HCT116 (cell line): ENCODE measurements at regions not wholly inside any gene's neighbourhood (a gene's known extent, or its start where the extent isn't known, plus 50 kb on each side); places are given as distances from the start of the nearest gene placed in this dataset.

Experiments
- ATAC-seq: fragments of 200-7000 bp; cut with Tn5 transposase; 2 replicates; pipeline ENCODE4 v1.9.1; 2020; ENCODE audit warnings: mild to moderate bottlenecking, moderate library complexity
- BruUV-seq: library from RNA; stranded (reverse); fragments of 400-500 nt; replicated peaks from 2 replicates; lab custom pipeline; 2021; lab: Mats Ljungman, UMichigan
- CTCF ChIA-PET: fragments of 300-600 bp; sonication (Branson Sonifier 250); formaldehyde crosslinking; loops from one replicate; lab custom pipeline; 2021; ENCODE audit warnings: antibody characterized with exemption; lab: Charles Lee
- POLR2A ChIA-PET: fragments of 300-600, 350-600 bp; sonication (Branson Sonifier 250); formaldehyde crosslinking; loops from one replicate; lab custom pipeline; 2021; ENCODE audit warnings: antibody characterized with exemption; lab: Charles Lee
- RAD21 ChIA-PET, 2 experiments: fragments of 300-600 bp; sonication (Branson Sonifier 250); formaldehyde crosslinking; loops; one replicate each; lab custom pipeline; 2023; ENCODE audit warnings: low total read pairs in 2 of 2; ENCODE audit not compliant: uncharacterized antibody in 2 of 2, unreplicated experiment in 2 of 2, low non-redundant PET in 1 of 2; lab: Charles Lee
- DNase-seq: peaks from one replicate; pipeline ENCODE4 v3.0.0-alpha.2; 2010; ENCODE audit warnings: low read depth, low spot score
- H2AFZ ChIP-seq: fragments of 200-600 bp; shearing (Covaris generic), sonication (generic); 2 replicates; pipeline ENCODE4 v1.6.1; 2017; ENCODE audit warnings: low read depth, mixed run types, mixed read lengths, antibody characterized with exemption, low read length; ENCODE audit not compliant: poor library complexity, severe bottlenecking
- H3K27ac ChIP-seq: 2 replicates; pipeline ENCODE4 v1.5.1; 2012; ENCODE audit warnings: low read depth, low read length
- H3K27me3 ChIP-seq: fragments of 200-600 bp; sonication (generic); 2 replicates; pipeline ENCODE4 v1.6.1; 2016; ENCODE audit warnings: mixed run types, low read length, mixed read lengths; ENCODE audit not compliant: insufficient read depth
- H3K36me3 ChIP-seq, 2 experiments: fragments of 200-500 bp in 1 of 2; fragments of 200-600 bp in 1 of 2; sonication (Bioruptor generic) in 1 of 2; sonication (generic) in 1 of 2; 2 replicates each; pipeline versions ENCODE4 v1.5.1 to v1.6.1; 2014 to 2016; ENCODE audit warnings: low read length in 2 of 2, inconsistent platforms in 1 of 2, mixed read lengths in 1 of 2, mixed run types in 1 of 2; ENCODE audit not compliant: insufficient read depth in 2 of 2, control insufficient read depth in 1 of 2
- H3K4me1 ChIP-seq, 2 experiments: fragments of 200-600 bp in 1 of 2; sonication (generic) in 1 of 2; 2 replicates each; pipeline versions ENCODE4 v1.5.1 to v1.6.1; 2012 to 2017; ENCODE audit warnings: low read length in 2 of 2, inconsistent platforms in 1 of 2, mild to moderate bottlenecking in 1 of 2, mixed read lengths in 1 of 2, mixed run types in 1 of 2, moderate library complexity in 1 of 2; ENCODE audit not compliant: insufficient read depth in 2 of 2, control insufficient read depth in 1 of 2
- H3K4me2 ChIP-seq: fragments of 200-600 bp; sonication (generic); 2 replicates; pipeline ENCODE4 v1.6.1; 2017; ENCODE audit warnings: mixed run types, low read length, mixed read lengths
- H3K4me3 ChIP-seq, 2 experiments: fragments of 200-600 bp in 1 of 2; sonication (generic) in 1 of 2; replicated peaks in 1 of 2; 2 replicates each; pipeline ENCODE4 v1.5.1; 2011 to 2016; ENCODE audit warnings: low read length in 2 of 2, control low read depth in 1 of 2, low read depth in 1 of 2, mild to moderate bottlenecking in 1 of 2, mixed read lengths in 1 of 2, mixed run types in 1 of 2
- H3K79me2 ChIP-seq: fragments of 200-600 bp; sonication (generic); 2 replicates; pipeline ENCODE4 v1.6.1; 2017; ENCODE audit warnings: mild to moderate bottlenecking, mixed run types, low read length, moderate library complexity, mixed read lengths; ENCODE audit not compliant: insufficient read depth
- H3K9ac ChIP-seq: fragments of 200-600 bp; sonication (generic); 2 replicates; pipeline ENCODE4 v1.6.1; 2016; ENCODE audit warnings: low read length, mixed read lengths
- H3K9me2 ChIP-seq: fragments of 200-600 bp; sonication (generic), shearing (Covaris generic); 2 replicates; pipeline ENCODE4 v1.6.1; 2017; ENCODE audit warnings: mixed run types, mild to moderate bottlenecking, moderate library complexity; ENCODE audit not compliant: insufficient read depth
- H3K9me3 ChIP-seq, 2 experiments: fragments of 200-500 bp in 1 of 2; fragments of 200-600 bp in 1 of 2; sonication (Bioruptor generic) in 1 of 2; sonication (generic) in 1 of 2; 2 replicates each; pipeline ENCODE4 v1.6.1; 2014 to 2017; ENCODE audit warnings: low read length in 2 of 2, mixed read lengths in 2 of 2, inconsistent platforms in 1 of 2, low read depth in 1 of 2, mild to moderate bottlenecking in 1 of 2, mixed run types in 1 of 2, moderate library complexity in 1 of 2; ENCODE audit not compliant: control insufficient read depth in 1 of 2, insufficient read depth in 1 of 2
- H4K20me1 ChIP-seq: fragments of 200-600 bp; sonication (generic), shearing (Covaris generic); 2 replicates; pipeline ENCODE4 v1.6.1; 2017; ENCODE audit warnings: mixed run types, mild to moderate bottlenecking, moderate library complexity; ENCODE audit not compliant: insufficient read depth
- CBX3 ChIP-seq: IDR thresholded peaks from 2 replicates; pipeline ENCODE4 v1.6.1; 2012; ENCODE audit warnings: low read depth
- ELF1 ChIP-seq: IDR thresholded peaks from 2 replicates; pipeline ENCODE4 v1.6.1; 2012; ENCODE audit warnings: low read depth, borderline replicate concordance
- EZH2 ChIP-seq: fragments of 200-600 bp; sonication (generic); IDR thresholded peaks from 2 replicates; pipeline ENCODE4 v1.6.1; 2017; ENCODE audit warnings: antibody characterized with exemption, mixed run types
- EZH2phosphoT487 ChIP-seq: fragments of 200-600 bp; IDR thresholded peaks from 2 replicates; pipeline ENCODE4 v1.6.1; 2018; ENCODE audit warnings: antibody characterized with exemption, borderline replicate concordance
- JUND ChIP-seq: IDR thresholded peaks from 2 replicates; pipeline ENCODE4 v1.6.1; 2012
- POLR2A ChIP-seq: IDR thresholded peaks from 2 replicates; pipeline ENCODE4 v1.7.0; 2011; ENCODE audit warnings: borderline replicate concordance; ENCODE audit not compliant: insufficient read depth, insufficient read length; ENCODE audit errors: extremely low read depth
- POLR2AphosphoS5 ChIP-seq: IDR thresholded peaks from 2 replicates; pipeline ENCODE4 v1.6.1; 2011; ENCODE audit warnings: mild to moderate bottlenecking, low read depth, low read length, moderate library complexity
- REST ChIP-seq: IDR thresholded peaks from 2 replicates; pipeline ENCODE4 v1.6.1; 2012; ENCODE audit warnings: low read depth
- SP1 ChIP-seq: IDR thresholded peaks from 2 replicates; pipeline ENCODE4 v1.6.1; 2012; ENCODE audit warnings: low read depth
- TCF7L2 ChIP-seq: IDR thresholded peaks from 2 replicates; pipeline ENCODE4 v1.7.0; 2011; ENCODE audit warnings: borderline replicate concordance, inconsistent platforms; ENCODE audit not compliant: insufficient read depth, insufficient read length; ENCODE audit errors: extremely low read depth
- YY1 ChIP-seq: IDR thresholded peaks from 2 replicates; pipeline ENCODE4 v1.6.1; 2011; ENCODE audit warnings: low read length, low read depth, moderate library complexity, mild to moderate bottlenecking; ENCODE audit not compliant: insufficient replicate concordance; ENCODE audit errors: extremely low read depth
- ZBTB33 ChIP-seq: IDR thresholded peaks from 2 replicates; pipeline ENCODE4 v1.6.1; 2011; ENCODE audit warnings: mild to moderate bottlenecking, low read length, moderate library complexity; ENCODE audit not compliant: insufficient replicate concordance; ENCODE audit errors: extremely low read depth
- ZNF274 ChIP-seq: fragments of 200-500 bp; sonication (Bioruptor generic); IDR thresholded peaks from 2 replicates; pipeline ENCODE4 v1.6.1; 2014; ENCODE audit warnings: mild to moderate bottlenecking, low read depth, low read length, inconsistent platforms
- intact Hi-C: fragments of 100-400 bp; cut with micrococcal nuclease; formaldehyde crosslinking; loops from 2 replicates; pipeline ENCODE4 v1.10.0; 2022
- TF ChIP-seq, protein P1 (sequence below): IDR thresholded peaks from 2 replicates; pipeline ENCODE4 v1.6.1; 2012
- TF ChIP-seq, protein P2 (sequence below): IDR thresholded peaks from 2 replicates; pipeline ENCODE4 v1.6.1; 2012
- TF ChIP-seq, protein P3 (sequence below), 3 experiments: fragments of 200-600 bp in 1 of 3; sonication (generic) in 1 of 3; IDR thresholded peaks in 2 of 3; conservative IDR thresholded peaks in 1 of 3; 2 replicates each; pipeline ENCODE4 v1.5.1; 2012 to 2017; ENCODE audit warnings: low read depth in 2 of 3, low read length in 2 of 3, antibody characterized with exemption in 1 of 3, borderline replicate concordance in 1 of 3, control low read depth in 1 of 3, mild to moderate bottlenecking in 1 of 3, mixed read lengths in 1 of 3, mixed run types in 1 of 3, moderate library complexity in 1 of 3; ENCODE audit not compliant: insufficient read depth in 1 of 3

- H3K79me2 ChIP-seq = no peaks in the 10 kb centered on the region
- H2AFZ ChIP-seq = peak overlapping the region; percentile 28
- H3K4me2 ChIP-seq = no peak overlapping the region
- ChIA-PET RAD21 (no interaction called here), POLR2A (no interaction called here), CTCF (no interaction called here)
- intact Hi-C loops = no loop called here
- DNase-seq = no peak
- no peaks in the 10 kb centered on the region for H3K9me3 ChIP-seq
- no peaks in the 10 kb centered on the region; a peak in 2 of 4 replicates for H3K4me1 ChIP-seq
- no peaks in the 10 kb centered on the region for H3K9me2 ChIP-seq
- H3K27me3 ChIP-seq = no peaks in the 10 kb centered on the region
- TF ChIP-seq JUND (no peak), TCF7L2 (no peak), ZNF274 (no peak), SP1 (no peak), POLR2AphosphoS5 (no peak), YY1 (no peak), ZBTB33 (no peak), REST (no peak), EZH2 (no peak), ELF1 (no peak), CBX3 (no peak), EZH2phosphoT487 (no peak), POLR2A (no peak)
- TF ChIP-seq, protein P1, sequence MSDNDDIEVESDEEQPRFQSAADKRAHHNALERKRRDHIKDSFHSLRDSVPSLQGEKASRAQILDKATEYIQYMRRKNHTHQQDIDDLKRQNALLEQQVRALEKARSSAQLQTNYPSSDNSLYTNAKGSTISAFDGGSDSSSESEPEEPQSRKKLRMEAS = no peak
- TF ChIP-seq, protein P2, sequence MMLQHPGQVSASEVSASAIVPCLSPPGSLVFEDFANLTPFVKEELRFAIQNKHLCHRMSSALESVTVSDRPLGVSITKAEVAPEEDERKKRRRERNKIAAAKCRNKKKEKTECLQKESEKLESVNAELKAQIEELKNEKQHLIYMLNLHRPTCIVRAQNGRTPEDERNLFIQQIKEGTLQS = no peak
- TF ChIP-seq, protein P3, sequence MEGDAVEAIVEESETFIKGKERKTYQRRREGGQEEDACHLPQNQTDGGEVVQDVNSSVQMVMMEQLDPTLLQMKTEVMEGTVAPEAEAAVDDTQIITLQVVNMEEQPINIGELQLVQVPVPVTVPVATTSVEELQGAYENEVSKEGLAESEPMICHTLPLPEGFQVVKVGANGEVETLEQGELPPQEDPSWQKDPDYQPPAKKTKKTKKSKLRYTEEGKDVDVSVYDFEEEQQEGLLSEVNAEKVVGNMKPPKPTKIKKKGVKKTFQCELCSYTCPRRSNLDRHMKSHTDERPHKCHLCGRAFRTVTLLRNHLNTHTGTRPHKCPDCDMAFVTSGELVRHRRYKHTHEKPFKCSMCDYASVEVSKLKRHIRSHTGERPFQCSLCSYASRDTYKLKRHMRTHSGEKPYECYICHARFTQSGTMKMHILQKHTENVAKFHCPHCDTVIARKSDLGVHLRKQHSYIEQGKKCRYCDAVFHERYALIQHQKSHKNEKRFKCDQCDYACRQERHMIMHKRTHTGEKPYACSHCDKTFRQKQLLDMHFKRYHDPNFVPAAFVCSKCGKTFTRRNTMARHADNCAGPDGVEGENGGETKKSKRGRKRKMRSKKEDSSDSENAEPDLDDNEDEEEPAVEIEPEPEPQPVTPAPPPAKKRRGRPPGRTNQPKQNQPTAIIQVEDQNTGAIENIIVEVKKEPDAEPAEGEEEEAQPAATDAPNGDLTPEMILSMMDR (IDR thresholded peaks at IDR 0.05 in 2 of 3, conservative IDR thresholded peaks at IDR 0.05 in 1 of 3; ENCODE audit: borderline replicate concordance in 1 of 3, insufficient read depth in 1 of 3, low read depth in 2 of 3, low read length in 2 of 3) = no peak
- H4K20me1 ChIP-seq = no peaks in the 10 kb centered on the region; the same call in 1 of the 2 replicates
- no peaks in the 10 kb centered on the region for H3K36me3 ChIP-seq
- H3K9ac ChIP-seq = no peak overlapping the region
- no TSS peak for BruUV-seq
- ATAC-seq = no peak
- no peak overlapping the region for H3K27ac ChIP-seq
- H3K4me3 ChIP-seq = no peak overlapping the region
Measured at GRCh38 chr4:114264452-114264851, 285.0 kb upstream of the ARSJ start.
